ENCODE measurements at regions not wholly inside any gene's neighbourhood (a gene's known extent, or its start where the extent isn't known, plus 50 kb on each side); places are given as distances from the start of the nearest gene placed in this dataset.

- TF ChIP-seq CTCF (IDR thresholded peaks at IDR 0.05; ENCODE audit: poor library complexity) (no peak), EZH2phosphoT487 (IDR thresholded peaks at IDR 0.05; ENCODE audit: low read depth, severe bottlenecking, unreplicated experiment) (no peak)
These were observed 55.5 kb upstream of the FBXL17 start for GRCh38 chr5:108437425-108437824.
